Naive B cell (primary cell): ENCODE measurements at regions not wholly inside any gene's neighbourhood (a gene's known extent, or its start where the extent isn't known, plus 50 kb on each side); places are given as distances from the start of the nearest gene placed in this dataset.

Experiments used
- ATAC-seq, 2 donors: fragments of 150-1000 bp; cut with Tn5 transposase; 2 replicates each; pipeline ENCODE4 v1.10.0; 2021; ENCODE audit warnings: low read depth in 2 of 2, mild to moderate bottlenecking in 2 of 2, moderate library complexity in 2 of 2
- DNase-seq: peaks from one replicate; pipeline ENCODE4 v3.0.0; 2022
- H3K27ac Mint-ChIP-seq, 6 donors: one replicate each; pipeline ENCODE4 v1.8.0; 2020 to 2022; ENCODE audit warnings: mild to moderate bottlenecking in 6 of 6, mixed read lengths in 6 of 6, moderate library complexity in 5 of 6, inconsistent platforms in 2 of 6
- H3K27me3 Mint-ChIP-seq, 3 donors: one replicate each; pipeline ENCODE4 v1.8.0; 2021 to 2022; ENCODE audit warnings: mixed read lengths in 3 of 3, mild to moderate bottlenecking in 1 of 3
- H3K36me3 Mint-ChIP-seq, 2 donors: one replicate each; pipeline ENCODE4 v1.8.0; 2020 to 2022; ENCODE audit warnings: mixed read lengths in 2 of 2, inconsistent platforms in 1 of 2, mild to moderate bottlenecking in 1 of 2
- H3K4me1 Mint-ChIP-seq, 3 donors: one replicate each; pipeline ENCODE4 v1.8.0; 2020 to 2022; ENCODE audit warnings: mixed read lengths in 3 of 3, inconsistent platforms in 1 of 3, mild to moderate bottlenecking in 1 of 3, moderate library complexity in 1 of 3
- H3K4me3 Mint-ChIP-seq, 8 donors: one replicate each; pipeline ENCODE4 v1.8.0; 2020 to 2022; ENCODE audit warnings: mild to moderate bottlenecking in 8 of 8, mixed read lengths in 8 of 8, moderate library complexity in 8 of 8, inconsistent platforms in 2 of 8
- H3K9me3 Mint-ChIP-seq, 7 donors: one replicate each; pipeline ENCODE4 v1.8.0; 2020 to 2022; ENCODE audit warnings: mixed read lengths in 7 of 7, mild to moderate bottlenecking in 5 of 7, inconsistent platforms in 2 of 7, moderate library complexity in 1 of 7

DNA sequence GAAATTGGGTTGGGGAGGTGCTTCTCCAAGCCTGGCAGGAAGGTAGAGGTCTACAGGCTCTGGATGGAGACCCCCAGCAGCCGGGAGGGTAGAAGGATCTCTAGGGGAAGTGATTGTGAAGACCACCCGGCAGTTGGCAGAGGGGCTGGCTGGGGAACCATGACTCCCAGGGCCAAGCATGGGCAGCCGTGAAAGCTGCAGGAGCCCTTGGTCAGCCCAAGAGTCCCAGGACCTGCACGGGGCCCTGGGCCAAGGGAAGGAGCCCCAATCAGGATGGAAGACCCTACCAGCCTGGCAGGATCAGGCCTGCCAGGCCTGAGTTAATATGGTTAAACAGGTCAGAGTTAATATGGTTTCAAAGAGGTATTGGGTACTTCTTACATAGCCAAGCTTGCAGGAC is 126.3 kb upstream of the NANOS1 start:
- Mint-ChIP-seq H3K9me3 (peaks cover 0 to 8% (median 2%) of the 10 kb centered on the region in 7 donors), H3K36me3 (no peaks in the 10 kb centered on the region), H3K4me3 (no peak overlapping the region), H3K4me1 (no peaks in the 10 kb centered on the region), H3K27ac (no peak overlapping the region), H3K27me3 (peaks cover 6 to 21% (median 8%) of the 10 kb centered on the region in 3 donors)
- no peak for DNase-seq
- ATAC-seq = no peak

DNA sequence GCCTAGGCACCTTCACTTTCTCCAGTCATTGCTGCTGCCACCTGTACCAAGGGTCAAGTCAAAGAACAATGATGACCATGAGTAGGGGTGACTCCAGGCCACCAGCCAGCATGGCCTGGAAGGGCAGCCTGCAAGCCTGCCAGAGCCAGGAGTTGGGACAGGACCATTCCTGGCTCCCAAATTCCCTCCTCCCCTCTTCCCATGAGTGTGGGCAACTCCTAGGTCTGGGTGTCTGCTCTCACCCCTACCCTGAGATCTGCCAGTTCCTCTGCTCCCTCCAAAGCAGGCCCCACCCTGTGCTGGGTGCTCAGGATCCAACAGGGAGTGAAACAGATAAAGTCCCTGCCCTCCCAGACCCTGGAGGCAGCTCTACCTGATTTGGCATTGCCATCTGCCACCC is 125.8 kb upstream of the NANOS1 start:
- Mint-ChIP-seq H3K27ac (no peak overlapping the region), H3K4me3 (no peak overlapping the region), H3K27me3 (peaks cover 6 to 21% (median 8%) of the 10 kb centered on the region in 3 donors), H3K36me3 (no peaks in the 10 kb centered on the region), H3K9me3 (peaks cover 0 to 8% (median 2%) of the 10 kb centered on the region in 7 donors), H3K4me1 (no peaks in the 10 kb centered on the region)
- ATAC-seq (no peak), DNase-seq (no peak)

GRCh38 chr10:118904286-118904685 is 125.2 kb upstream of the NANOS1 start:
- H3K36me3 Mint-ChIP-seq = no peaks in the 10 kb centered on the region
- no peak overlapping the region for H3K27ac Mint-ChIP-seq
- no peaks in the 10 kb centered on the region for H3K4me1 Mint-ChIP-seq
- no peak overlapping the region for H3K4me3 Mint-ChIP-seq
- peaks cover 6 to 21% (median 8%) of the 10 kb centered on the region in 3 donors for H3K27me3 Mint-ChIP-seq
- ATAC-seq = no peak
- peaks cover 0 to 8% (median 2%) of the 10 kb centered on the region in 7 donors for H3K9me3 Mint-ChIP-seq
- no peak for DNase-seq

GRCh38 chr10:118907051-118907450 is 122.5 kb upstream of the NANOS1 start:
- H3K4me1 Mint-ChIP-seq = no peaks in the 10 kb centered on the region
- ATAC-seq (no peak), DNase-seq (no peak)
- H3K27me3 Mint-ChIP-seq = peaks cover 10 to 17% (median 14%) of the 10 kb centered on the region in 3 donors
- H3K27ac Mint-ChIP-seq = no peak overlapping the region
- H3K9me3 Mint-ChIP-seq = peaks cover 0 to 6% (median 2%) of the 10 kb centered on the region in 7 donors
- no peak overlapping the region for H3K4me3 Mint-ChIP-seq
- no peaks in the 10 kb centered on the region for H3K36me3 Mint-ChIP-seq

DNA sequence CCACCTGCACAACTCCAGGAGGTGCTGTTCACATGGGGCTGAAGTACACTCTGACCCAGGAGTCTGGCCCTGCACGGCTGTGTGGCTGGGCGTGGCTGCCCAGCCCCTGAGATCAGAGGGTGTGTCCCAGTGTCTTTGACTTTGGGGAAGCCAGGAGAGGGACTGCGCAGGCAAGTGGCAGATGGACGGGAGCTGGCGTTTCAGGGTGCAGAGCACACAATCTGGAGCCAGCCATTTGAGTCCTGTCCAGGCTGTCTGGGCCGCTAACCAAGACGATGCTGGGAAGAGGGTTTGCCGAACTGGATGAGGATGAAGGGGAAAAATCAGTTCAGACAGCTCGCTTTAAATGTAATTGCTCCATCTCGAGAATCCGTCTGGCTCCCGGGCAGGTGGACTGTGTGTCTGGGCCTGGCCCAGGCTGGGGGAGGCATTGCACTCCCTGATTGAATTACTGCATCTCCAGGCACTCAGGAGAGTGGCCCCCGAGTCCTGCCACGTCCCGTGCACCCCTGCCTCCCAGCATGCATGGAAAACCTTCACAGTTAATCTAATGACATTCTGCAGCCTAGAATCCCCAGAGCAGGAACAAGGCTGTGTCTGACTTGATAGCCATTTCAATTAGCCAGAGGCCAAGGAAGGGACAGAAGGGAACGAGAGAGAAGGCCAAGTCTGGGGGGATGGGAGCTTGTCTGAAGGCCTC is 120.8 kb upstream of the NANOS1 start:
- Mint-ChIP-seq H3K4me1 (no peaks in the 10 kb centered on the region), H3K27ac (no peak overlapping the region), H3K27me3 (peaks cover 15 to 28% (median 22%) of the 10 kb centered on the region in 3 donors), H3K4me3 (no peak overlapping the region), H3K9me3 (peaks cover 0 to 6% (median 2%) of the 10 kb centered on the region in 7 donors), H3K36me3 (no peaks in the 10 kb centered on the region)
- ATAC-seq (no peak), DNase-seq (no peak)

GRCh38 chr10:118910702-118911101 is 118.8 kb upstream of the NANOS1 start:
- H3K9me3 Mint-ChIP-seq = peaks cover 0 to 2% (median 0%) of the 10 kb centered on the region in 7 donors
- H3K36me3 Mint-ChIP-seq = no peaks in the 10 kb centered on the region
- ATAC-seq (no peak), DNase-seq (no peak)
- no peak overlapping the region for H3K4me3 Mint-ChIP-seq
- H3K27me3 Mint-ChIP-seq = peaks cover 10 to 27% (median 23%) of the 10 kb centered on the region in 3 donors
- H3K27ac Mint-ChIP-seq = peak overlapping the region in 1 of 6 donors; percentile 19
- no peaks in the 10 kb centered on the region for H3K4me1 Mint-ChIP-seq

DNA sequence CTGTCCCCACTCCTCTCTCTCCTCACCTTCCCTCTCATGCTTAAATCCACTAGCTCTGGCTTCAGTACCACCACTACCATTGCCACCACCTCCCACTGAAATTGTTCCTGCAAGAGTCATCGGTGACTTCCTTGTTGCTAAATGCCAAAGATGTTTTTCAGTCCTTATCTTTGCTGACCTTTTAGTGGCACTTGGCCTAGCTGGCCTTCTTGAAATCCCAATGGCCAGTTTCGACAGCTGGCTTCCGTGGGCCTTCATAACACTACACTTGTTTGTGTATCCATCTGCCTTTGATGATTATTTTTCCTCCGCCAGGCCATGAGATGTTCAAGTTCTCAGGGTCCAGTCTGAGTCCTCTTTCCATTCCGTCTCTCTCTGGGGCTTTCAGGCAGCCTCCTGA is 118.2 kb upstream of the NANOS1 start:
- H3K27ac Mint-ChIP-seq = no peak overlapping the region
- H3K36me3 Mint-ChIP-seq = no peaks in the 10 kb centered on the region
- no peak overlapping the region for H3K4me3 Mint-ChIP-seq
- H3K27me3 Mint-ChIP-seq = peaks cover 10 to 27% (median 23%) of the 10 kb centered on the region in 3 donors
- H3K4me1 Mint-ChIP-seq = no peaks in the 10 kb centered on the region
- peaks cover 0 to 1% (median 0%) of the 10 kb centered on the region in 7 donors for H3K9me3 Mint-ChIP-seq
- DNase-seq (no peak), ATAC-seq (no peak)

- DNase-seq = no peak
- Mint-ChIP-seq H3K4me1 (no peaks in the 10 kb centered on the region), H3K27me3 (peaks cover 10 to 27% (median 23%) of the 10 kb centered on the region in 3 donors), H3K9me3 (peaks cover 0 to 1% (median 0%) of the 10 kb centered on the region in 7 donors), H3K27ac (no peak overlapping the region), H3K36me3 (no peaks in the 10 kb centered on the region), H3K4me3 (no peak overlapping the region)
- ATAC-seq = no peak
These were observed 116.4 kb upstream of the NANOS1 start for GRCh38 chr10:118912961-118913600.

DNA sequence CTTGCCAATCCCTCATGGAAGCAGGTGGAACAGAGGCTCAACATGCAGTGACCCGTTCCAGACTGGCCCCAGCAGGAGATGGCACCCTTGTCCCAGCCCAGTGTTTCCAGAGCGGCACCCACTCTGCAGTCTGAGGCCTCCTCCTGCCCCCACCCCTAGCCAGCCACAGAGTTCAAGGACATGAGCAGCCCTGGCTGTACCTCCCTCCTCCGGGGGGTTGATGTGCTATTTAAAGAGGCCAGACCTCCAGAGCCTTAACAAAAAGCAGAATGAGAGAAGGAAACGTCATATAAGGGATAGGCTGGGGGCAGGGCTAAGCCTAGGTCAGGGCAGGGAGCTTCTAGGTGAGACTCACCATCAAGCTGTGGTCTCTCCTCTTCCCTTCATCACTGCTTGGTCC is 115.7 kb upstream of the NANOS1 start:
- Mint-ChIP-seq H3K9me3 (peaks cover 0 to 1% (median 0%) of the 10 kb centered on the region in 7 donors), H3K36me3 (no peaks in the 10 kb centered on the region), H3K27ac (no peak overlapping the region), H3K4me3 (no peak overlapping the region), H3K4me1 (no peaks in the 10 kb centered on the region), H3K27me3 (peaks cover 10 to 27% (median 23%) of the 10 kb centered on the region in 3 donors)
- ATAC-seq (no peak), DNase-seq (no peak)

DNA sequence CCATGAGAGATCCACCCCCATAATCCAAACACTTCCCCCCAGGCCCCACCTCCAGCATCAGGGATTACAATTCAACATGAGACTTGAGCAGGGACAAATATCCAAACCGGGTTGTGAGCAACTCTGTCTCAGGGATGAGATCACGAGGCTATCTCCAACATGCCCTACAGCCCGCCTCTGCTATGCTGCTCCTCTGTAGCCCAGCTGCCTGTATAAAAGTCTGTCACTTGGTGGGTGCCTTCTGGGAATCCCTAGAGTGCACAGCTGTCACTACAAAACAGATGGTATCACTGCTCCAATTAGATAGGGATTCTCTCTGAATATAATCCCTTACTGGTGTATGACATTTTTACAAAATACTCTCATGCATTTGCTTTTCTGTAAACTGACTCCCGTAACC is 114.9 kb upstream of the NANOS1 start:
- peaks cover 10 to 27% (median 23%) of the 10 kb centered on the region in 3 donors for H3K27me3 Mint-ChIP-seq
- DNase-seq = no peak
- no peak overlapping the region for H3K4me3 Mint-ChIP-seq
- no peak overlapping the region for H3K27ac Mint-ChIP-seq
- H3K4me1 Mint-ChIP-seq = no peaks in the 10 kb centered on the region
- H3K9me3 Mint-ChIP-seq = peaks cover 0 to 1% (median 0%) of the 10 kb centered on the region in 7 donors
- ATAC-seq = no peak
- H3K36me3 Mint-ChIP-seq = no peaks in the 10 kb centered on the region

GRCh38 chr10:118915161-118915560 is 114.4 kb upstream of the NANOS1 start:
- H3K4me3 Mint-ChIP-seq = no peak overlapping the region
- no peak overlapping the region for H3K27ac Mint-ChIP-seq
- H3K27me3 Mint-ChIP-seq = peaks cover 10 to 27% (median 23%) of the 10 kb centered on the region in 3 donors
- no peaks in the 10 kb centered on the region for H3K4me1 Mint-ChIP-seq
- DNase-seq (no peak), ATAC-seq (no peak)
- no peaks in the 10 kb centered on the region for H3K36me3 Mint-ChIP-seq
- peaks cover 0 to 1% (median 0%) of the 10 kb centered on the region in 7 donors for H3K9me3 Mint-ChIP-seq

DNA sequence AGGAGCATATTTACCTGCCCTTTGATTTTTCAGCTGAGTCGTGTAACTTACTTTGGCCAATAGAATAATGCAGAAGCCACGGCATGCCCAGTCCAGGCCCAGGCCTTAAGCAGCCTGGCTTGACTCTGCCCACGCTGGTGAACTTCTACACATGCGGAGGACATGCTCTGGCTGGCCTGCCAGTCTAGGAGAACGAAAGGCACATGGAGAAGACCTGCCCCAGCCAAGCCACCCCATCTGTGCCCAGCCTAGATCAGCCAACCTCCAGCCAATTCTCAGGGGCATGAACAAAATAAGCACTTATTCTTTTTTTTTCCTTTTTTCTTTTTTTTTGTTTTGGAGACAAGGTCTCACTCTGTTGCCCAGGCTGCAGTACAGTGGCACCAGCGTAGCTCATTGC is 112.7 kb upstream of the NANOS1 start:
- peaks cover 0 to 1% (median 0%) of the 10 kb centered on the region in 7 donors for H3K9me3 Mint-ChIP-seq
- H3K4me3 Mint-ChIP-seq = no peak overlapping the region
- H3K36me3 Mint-ChIP-seq = no peaks in the 10 kb centered on the region
- peak overlapping the region in 1 of 6 donors; percentile 5 for H3K27ac Mint-ChIP-seq
- no peak for DNase-seq
- H3K27me3 Mint-ChIP-seq = peaks cover 21 to 31% (median 28%) of the 10 kb centered on the region in 3 donors
- ATAC-seq = no peak
- no peaks in the 10 kb centered on the region for H3K4me1 Mint-ChIP-seq

DNA sequence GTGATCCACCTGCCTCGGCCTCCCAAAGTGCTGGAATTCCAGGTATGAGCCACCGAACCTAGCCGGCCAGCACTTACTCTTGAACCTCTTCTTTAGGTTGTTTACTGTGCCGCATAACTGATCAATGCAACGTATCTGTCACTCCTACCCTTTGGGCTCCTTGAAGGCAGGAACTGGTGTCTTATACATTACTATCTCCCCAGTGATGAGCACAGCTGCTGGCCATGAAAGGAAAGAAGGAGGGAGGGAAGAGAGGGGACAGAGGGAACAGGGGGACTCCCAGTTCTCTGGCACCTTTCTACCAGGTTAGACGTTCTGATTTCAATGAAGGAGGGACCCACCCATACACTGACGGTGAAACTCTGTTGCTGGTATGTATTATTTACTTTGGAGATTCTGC is 111.8 kb upstream of the NANOS1 start:
- Mint-ChIP-seq H3K27me3 (peaks cover 22 to 29% (median 26%) of the 10 kb centered on the region in 3 donors), H3K9me3 (peaks cover 0 to 1% (median 0%) of the 10 kb centered on the region in 7 donors), H3K36me3 (no peaks in the 10 kb centered on the region), H3K27ac (no peak overlapping the region), H3K4me3 (no peak overlapping the region), H3K4me1 (no peaks in the 10 kb centered on the region)
- DNase-seq (no peak), ATAC-seq (no peak)

DNA sequence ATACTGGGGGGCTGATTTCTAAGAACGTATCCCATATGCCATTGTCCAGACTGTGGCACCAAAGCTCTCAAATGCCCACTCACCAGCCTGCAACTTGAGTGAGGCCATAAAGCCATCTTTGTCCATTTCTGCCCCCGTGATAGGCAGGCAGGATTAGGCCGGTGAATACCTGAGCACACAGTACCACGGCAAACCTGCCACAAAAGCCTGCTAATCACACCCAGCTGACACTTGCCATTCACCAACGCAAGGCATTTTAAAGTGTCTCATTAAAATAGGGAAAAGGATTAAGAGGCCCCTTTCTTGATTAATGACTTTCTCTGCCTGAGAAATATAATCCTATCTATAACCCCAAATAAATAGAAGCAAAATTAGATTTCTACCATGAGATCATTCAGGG is 111.4 kb upstream of the NANOS1 start:
- H3K27ac Mint-ChIP-seq = no peak overlapping the region

More for the DNA sequence above, 111.4 kb upstream of the NANOS1 start:
- Mint-ChIP-seq H3K4me3 (no peak overlapping the region), H3K27me3 (peaks cover 21 to 24% (median 23%) of the 10 kb centered on the region in 3 donors), H3K4me1 (no peaks in the 10 kb centered on the region), H3K36me3 (no peaks in the 10 kb centered on the region), H3K9me3 (peaks cover 0 to 1% (median 0%) of the 10 kb centered on the region in 7 donors)
- DNase-seq = no peak
- no peak for ATAC-seq
